Vagina (tissue), 2 donors: ENCODE measurements at regions not wholly inside any gene's neighbourhood (a gene's known extent, or its start where the extent isn't known, plus 50 kb on each side); places are given as distances from the start of the nearest gene placed in this dataset.

Experiments used
- POLR2A ChIP-seq, 2 donors: fragments of 450-650 bp; IDR thresholded peaks; one replicate each; pipeline ENCODE4 v1.6.1; 2017; ENCODE audit warnings: antibody characterized with exemption in 2 of 2, mild to moderate bottlenecking in 2 of 2, moderate library complexity in 2 of 2
- POLR2AphosphoS5 ChIP-seq, 2 donors: sonication (generic); formaldehyde crosslinking; IDR thresholded peaks; one replicate each; pipeline ENCODE4 v1.9.0; 2017; ENCODE audit warnings: antibody characterized with exemption in 2 of 2, mild to moderate bottlenecking in 2 of 2, low read depth in 1 of 2; ENCODE audit not compliant: insufficient read depth in 1 of 2
- TF ChIP-seq, protein P1 (sequence below), 3 experiments: fragments of 450-650 bp in 2 of 3; fragments of 200-600 bp in 1 of 3; sonication (generic) in 1 of 3; IDR thresholded peaks; one replicate each; pipeline ENCODE4 v1.5.1; 2017 to 2019; ENCODE audit warnings: antibody characterized with exemption in 3 of 3, mild to moderate bottlenecking in 2 of 3, moderate library complexity in 2 of 3

DNA sequence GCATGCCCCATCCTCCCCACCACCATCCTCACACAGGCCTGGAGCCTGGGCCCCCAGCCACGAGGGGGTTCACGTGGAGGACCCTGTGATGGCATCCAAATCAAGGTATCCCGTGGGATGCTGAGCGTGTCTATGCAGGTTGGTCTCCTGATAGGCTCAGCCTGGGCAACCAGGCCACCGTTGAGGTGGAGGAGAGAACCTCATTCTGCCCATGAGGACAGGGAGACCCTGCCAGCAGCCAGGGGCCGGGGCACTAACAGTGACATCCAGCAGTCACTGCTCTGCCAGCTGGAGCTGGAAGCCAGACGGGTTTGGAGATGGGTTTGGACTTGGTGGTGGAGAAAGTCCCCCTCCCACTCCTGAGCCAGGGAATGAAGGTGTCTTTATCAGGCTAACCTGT, 582.8 kb downstream of the MATN1 start:
- TF ChIP-seq POLR2A (IDR thresholded peaks at IDR 0.05), result no peak
- TF ChIP-seq, protein P1, sequence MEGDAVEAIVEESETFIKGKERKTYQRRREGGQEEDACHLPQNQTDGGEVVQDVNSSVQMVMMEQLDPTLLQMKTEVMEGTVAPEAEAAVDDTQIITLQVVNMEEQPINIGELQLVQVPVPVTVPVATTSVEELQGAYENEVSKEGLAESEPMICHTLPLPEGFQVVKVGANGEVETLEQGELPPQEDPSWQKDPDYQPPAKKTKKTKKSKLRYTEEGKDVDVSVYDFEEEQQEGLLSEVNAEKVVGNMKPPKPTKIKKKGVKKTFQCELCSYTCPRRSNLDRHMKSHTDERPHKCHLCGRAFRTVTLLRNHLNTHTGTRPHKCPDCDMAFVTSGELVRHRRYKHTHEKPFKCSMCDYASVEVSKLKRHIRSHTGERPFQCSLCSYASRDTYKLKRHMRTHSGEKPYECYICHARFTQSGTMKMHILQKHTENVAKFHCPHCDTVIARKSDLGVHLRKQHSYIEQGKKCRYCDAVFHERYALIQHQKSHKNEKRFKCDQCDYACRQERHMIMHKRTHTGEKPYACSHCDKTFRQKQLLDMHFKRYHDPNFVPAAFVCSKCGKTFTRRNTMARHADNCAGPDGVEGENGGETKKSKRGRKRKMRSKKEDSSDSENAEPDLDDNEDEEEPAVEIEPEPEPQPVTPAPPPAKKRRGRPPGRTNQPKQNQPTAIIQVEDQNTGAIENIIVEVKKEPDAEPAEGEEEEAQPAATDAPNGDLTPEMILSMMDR (IDR thresholded peaks at IDR 0.05), result no peak
- no peak for TF ChIP-seq POLR2AphosphoS5 (IDR thresholded peaks at IDR 0.05; ENCODE audit: insufficient read depth in 1 of 2, low read depth in 1 of 2)
